ENCODE measurements at regions not wholly inside any gene's neighbourhood (a gene's known extent, or its start where the extent isn't known, plus 50 kb on each side); places are given as distances from the start of the nearest gene placed in this dataset.

GRCh38 chr10:33875924-33876583, 541.6 kb upstream of the NRP1 start:
- Histone ChIP-seq H3K23me2 (ENCODE audit: insufficient read length, low read depth, low read length, poor library complexity, severe bottlenecking) (no peaks in the 10 kb centered on the region), H2BK20ac (ENCODE audit: low read depth, low read length, poor library complexity, severe bottlenecking) (no peak overlapping the region), H4K8ac (replicated peaks; ENCODE audit: insufficient read length, low read depth, low read length) (no peak overlapping the region), H2BK15ac (ENCODE audit: low read depth, low read length) (no peak overlapping the region), H3K79me1 (ENCODE audit: insufficient read depth, low read depth, low read length, poor library complexity, severe bottlenecking) (no peaks in the 10 kb centered on the region), H3K4me1 (ENCODE audit: insufficient read depth, low read length) (no peaks in the 10 kb centered on the region), H3K9ac (ENCODE audit: extremely low read depth, insufficient read length, low read length) (no peak overlapping the region), H3K9me3 (ENCODE audit: control insufficient read depth, low read depth, low read length) (no peaks in the 10 kb centered on the region), H4K20me1 (ENCODE audit: control insufficient read depth, insufficient read depth, insufficient read length) (no peaks in the 10 kb centered on the region), H3K79me2 (ENCODE audit: insufficient read depth, low read length) (no peaks in the 10 kb centered on the region), H3K23ac (ENCODE audit: insufficient read length, low read depth, low read length) (no peak overlapping the region), H4K5ac (ENCODE audit: insufficient read length, low read depth, low read length) (no peak overlapping the region), H3T11ph (ENCODE audit: low read length) (no peak overlapping the region), H2BK5ac (ENCODE audit: insufficient read length, low read length) (no peak overlapping the region), H3K27ac (ENCODE audit: insufficient read length, low read depth, low read length) (no peak overlapping the region), H2BK12ac (ENCODE audit: insufficient read length, low read depth, low read length) (no peak overlapping the region), H2AK5ac (ENCODE audit: insufficient read length, low read length) (no peak overlapping the region), H3K27me3 (ENCODE audit: insufficient read depth, low read length) (no peaks in the 10 kb centered on the region), H3K4ac (ENCODE audit: low read depth, low read length) (no peak overlapping the region), H4K91ac (ENCODE audit: insufficient read length, low read depth, low read length) (no peak overlapping the region), H3K18ac (ENCODE audit: insufficient read length, low read depth, low read length) (no peak overlapping the region), H2BK120ac (ENCODE audit: low read depth, low read length, poor library complexity, severe bottlenecking) (no peak overlapping the region), H3K14ac (ENCODE audit: insufficient read depth, low read length) (no peak overlapping the region), H2AFZ (ENCODE audit: low read length) (no peak overlapping the region), H3K56ac (ENCODE audit: insufficient read length, low read depth, low read length) (no peak overlapping the region), H3K4me2 (ENCODE audit: insufficient read depth, insufficient read length, low read length) (no peak overlapping the region)
- no peaks in the 10 kb centered on the region; a peak in 1 of 5 replicates for H3K9me3 Mint-ChIP-seq
- H3K27me3 Mint-ChIP-seq (ENCODE audit: low read depth): no peaks in the 10 kb centered on the region
- TF ChIP-seq CTCF (conservative IDR thresholded peaks at IDR 0.05): no peak
- no peak overlapping the region for H3K27ac Mint-ChIP-seq
- no CpG with 5 or more reads among the region's 9 CpGs for WGBS (ENCODE audit: extremely low coverage, insufficient read length, low lambda C conversion rate)
- H3K4me3 Mint-ChIP-seq: no peak overlapping the region
- H3K4me1 Mint-ChIP-seq: peaks cover 4 to 6% of the 10 kb centered on the region in 2 experiments; a peak in 3 of 4 replicates
- H3K36me3 Mint-ChIP-seq (ENCODE audit: insufficient read depth in 1 of 3, low read depth in 3 of 3): no peaks in the 10 kb centered on the region
- DNase-seq: no peak

Data from H9 (cell line).